Astrocyte (in vitro differentiated cells and primary cell): ENCODE measurements at regions not wholly inside any gene's neighbourhood (a gene's known extent, or its start where the extent isn't known, plus 50 kb on each side); places are given as distances from the start of the nearest gene placed in this dataset.

Experiments
- EZH2 ChIP-seq: IDR thresholded peaks from 2 replicates; pipeline ENCODE4 v1.6.1; 2012; ENCODE audit warnings: mild to moderate bottlenecking, low read length, inconsistent platforms; ENCODE audit not compliant: insufficient read depth
- TF ChIP-seq, protein P1 (sequence below): IDR thresholded peaks from 2 replicates; pipeline ENCODE4 v1.5.1; 2011; ENCODE audit warnings: low read depth, mild to moderate bottlenecking, inconsistent platforms, low read length, moderate library complexity; ENCODE audit not compliant: insufficient read depth

DNA sequence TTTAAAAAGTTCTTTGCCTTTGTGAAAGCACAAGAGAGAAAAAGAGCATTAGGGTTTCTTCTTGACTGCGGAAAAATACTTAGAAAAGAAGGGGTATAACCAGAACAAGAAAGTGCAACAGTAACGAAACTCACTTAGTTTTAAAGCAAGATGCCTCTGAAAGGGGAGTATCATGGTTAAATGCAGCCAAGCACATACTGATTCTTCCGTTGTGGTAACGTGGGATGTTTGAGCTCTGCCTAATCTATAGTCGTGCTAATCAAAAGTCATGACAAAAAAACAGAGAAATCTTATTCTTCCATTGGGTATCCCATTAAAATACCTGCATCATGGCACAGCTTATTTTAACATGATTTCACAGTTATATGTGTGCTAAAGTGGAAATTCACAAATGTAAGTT lies 187.8 kb upstream of the LRFN5 start:
- TF ChIP-seq, protein P1, sequence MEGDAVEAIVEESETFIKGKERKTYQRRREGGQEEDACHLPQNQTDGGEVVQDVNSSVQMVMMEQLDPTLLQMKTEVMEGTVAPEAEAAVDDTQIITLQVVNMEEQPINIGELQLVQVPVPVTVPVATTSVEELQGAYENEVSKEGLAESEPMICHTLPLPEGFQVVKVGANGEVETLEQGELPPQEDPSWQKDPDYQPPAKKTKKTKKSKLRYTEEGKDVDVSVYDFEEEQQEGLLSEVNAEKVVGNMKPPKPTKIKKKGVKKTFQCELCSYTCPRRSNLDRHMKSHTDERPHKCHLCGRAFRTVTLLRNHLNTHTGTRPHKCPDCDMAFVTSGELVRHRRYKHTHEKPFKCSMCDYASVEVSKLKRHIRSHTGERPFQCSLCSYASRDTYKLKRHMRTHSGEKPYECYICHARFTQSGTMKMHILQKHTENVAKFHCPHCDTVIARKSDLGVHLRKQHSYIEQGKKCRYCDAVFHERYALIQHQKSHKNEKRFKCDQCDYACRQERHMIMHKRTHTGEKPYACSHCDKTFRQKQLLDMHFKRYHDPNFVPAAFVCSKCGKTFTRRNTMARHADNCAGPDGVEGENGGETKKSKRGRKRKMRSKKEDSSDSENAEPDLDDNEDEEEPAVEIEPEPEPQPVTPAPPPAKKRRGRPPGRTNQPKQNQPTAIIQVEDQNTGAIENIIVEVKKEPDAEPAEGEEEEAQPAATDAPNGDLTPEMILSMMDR: no peak
- no peak for TF ChIP-seq EZH2
